OCI-LY7 (cell line): ENCODE measurements at regions not wholly inside any gene's neighbourhood (a gene's known extent, or its start where the extent isn't known, plus 50 kb on each side); places are given as distances from the start of the nearest gene placed in this dataset.

ENCODE experiments used
- BruUV-seq: library from RNA; stranded (reverse); fragments of 400-500 nt; replicated peaks from 2 replicates; lab custom pipeline; 2021; lab: Mats Ljungman, UMichigan
- CTCF ChIA-PET: fragments of 300-600 bp; sonication (Branson Sonifier 250); formaldehyde crosslinking; loops from one replicate; lab custom pipeline; 2022; ENCODE audit warnings: antibody characterized with exemption; ENCODE audit not compliant: unreplicated experiment; lab: Charles Lee
- POLR2A ChIA-PET: fragments of 300-600 bp; sonication (Branson Sonifier 250); formaldehyde crosslinking; loops from one replicate; lab custom pipeline; 2022; ENCODE audit warnings: antibody characterized with exemption; lab: Charles Lee
- DNase-seq: peaks from one replicate; pipeline ENCODE4 v3.0.0-alpha.2; 2015; ENCODE audit warnings: low spot score
- H2AFZ ChIP-seq: fragments of 200-600 bp; sonication (generic), shearing (Covaris generic); 2 replicates; pipeline ENCODE4 v1.6.1; 2014; ENCODE audit warnings: mild to moderate bottlenecking, antibody characterized with exemption, low read length, moderate library complexity
- H3K27ac ChIP-seq: fragments of 200-600 bp; sonication (generic); 2 replicates; pipeline ENCODE4 v1.5.1; 2014; ENCODE audit warnings: mixed run types, low read depth, mild to moderate bottlenecking, moderate library complexity, low read length, inconsistent platforms; ENCODE audit not compliant: poor library complexity, severe bottlenecking
- H3K36me3 ChIP-seq: fragments of 200-600 bp; sonication (generic); 2 replicates; pipeline ENCODE4 v1.6.1; 2014; ENCODE audit warnings: mild to moderate bottlenecking, antibody characterized with exemption, low read length, moderate library complexity, mixed read lengths; ENCODE audit not compliant: insufficient read depth
- H3K4me1 ChIP-seq: fragments of 200-600 bp; sonication (generic); 2 replicates; pipeline ENCODE4 v1.5.1; 2014; ENCODE audit warnings: mild to moderate bottlenecking, low read length; ENCODE audit not compliant: insufficient read depth, poor library complexity, severe bottlenecking
- H3K4me2 ChIP-seq: fragments of 200-600 bp; sonication (generic); 2 replicates; pipeline ENCODE4 v1.6.1; 2014; ENCODE audit warnings: mild to moderate bottlenecking, low read length
- H3K4me3 ChIP-seq: fragments of 200-600 bp; sonication (generic); 2 replicates; pipeline ENCODE4 v1.5.1; 2014; ENCODE audit warnings: mild to moderate bottlenecking, low read depth, low read length; ENCODE audit not compliant: poor library complexity, severe bottlenecking
- H3K79me2 ChIP-seq: fragments of 200-600 bp; sonication (generic); 2 replicates; pipeline ENCODE4 v1.6.1; 2016; ENCODE audit warnings: low read depth, mild to moderate bottlenecking, low read length, moderate library complexity, mixed read lengths; ENCODE audit not compliant: insufficient read depth
- H3K9me2 ChIP-seq: fragments of 200-600 bp; sonication (generic); 2 replicates; pipeline ENCODE4 v1.6.1; 2016; ENCODE audit warnings: mild to moderate bottlenecking, low read length, mixed read lengths; ENCODE audit not compliant: insufficient read depth
- H3K9me3 ChIP-seq: fragments of 200-600 bp; sonication (generic); 2 replicates; pipeline ENCODE4 v1.6.1; 2014; ENCODE audit warnings: mild to moderate bottlenecking, mixed run types, low read length, mixed read lengths
- H4K20me1 ChIP-seq: fragments of 200-600 bp; sonication (generic); 2 replicates; pipeline ENCODE4 v1.6.1; 2014; ENCODE audit warnings: mild to moderate bottlenecking, antibody characterized with exemption, low read length, moderate library complexity, mixed read lengths; ENCODE audit not compliant: insufficient read depth
- CTCF ChIP-seq: fragments of 200-600 bp; sonication (generic); conservative IDR thresholded peaks from 2 replicates; pipeline ENCODE4 v1.5.1; 2014; ENCODE audit warnings: mild to moderate bottlenecking, antibody characterized with exemption, low read length, moderate library complexity, mixed read lengths
- EZH2phosphoT487 ChIP-seq: fragments of 200-600 bp; sonication (generic); IDR thresholded peaks from 2 replicates; pipeline ENCODE4 v1.6.1; 2018; ENCODE audit warnings: low read depth, borderline replicate concordance, mild to moderate bottlenecking, mixed run types, antibody characterized with exemption, low read length, moderate library complexity, mixed read lengths
- intact Hi-C: fragments of 100-400 bp; cut with micrococcal nuclease; formaldehyde crosslinking; loops from one replicate; pipeline ENCODE4 v1.10.0; 2022; ENCODE audit not compliant: unreplicated experiment

- TF ChIP-seq EZH2phosphoT487 (no peak), CTCF (no peak)
- H3K27ac ChIP-seq: no peak overlapping the region
- H4K20me1 ChIP-seq: no peaks in the 10 kb centered on the region
- H3K9me3 ChIP-seq: no peaks in the 10 kb centered on the region
- no peaks in the 10 kb centered on the region for H3K79me2 ChIP-seq
- no peaks in the 10 kb centered on the region for H3K36me3 ChIP-seq
- intact Hi-C loops: no loop called here
- no peaks in the 10 kb centered on the region for H3K9me2 ChIP-seq
- H3K4me3 ChIP-seq: no peak overlapping the region
- no peak overlapping the region for H3K4me2 ChIP-seq
- no peak for DNase-seq
- ChIA-PET POLR2A (no interaction called here), CTCF (no interaction called here)
- H3K4me1 ChIP-seq: no peaks in the 10 kb centered on the region
- no TSS peak for BruUV-seq
- no peak overlapping the region for H2AFZ ChIP-seq
Observed at GRCh38 chr4:171599628-171600027, 213.6 kb upstream of the GALNTL6 start.

GRCh38 chr4:171594293-171594692 is 218.9 kb upstream of the GALNTL6 start:
- TF ChIP-seq EZH2phosphoT487 (no peak), CTCF (no peak)
- Histone ChIP-seq H3K4me1 (no peaks in the 10 kb centered on the region), H3K9me3 (no peaks in the 10 kb centered on the region), H3K79me2 (no peaks in the 10 kb centered on the region), H4K20me1 (no peaks in the 10 kb centered on the region), H3K4me3 (no peak overlapping the region), H3K27ac (no peak overlapping the region), H3K4me2 (no peak overlapping the region), H3K9me2 (no peaks in the 10 kb centered on the region), H2AFZ (no peak overlapping the region), H3K36me3 (no peaks in the 10 kb centered on the region)
- ChIA-PET CTCF (no interaction called here), POLR2A (interaction anchor here (1.0 kb wide), 1 partner anchor 8 kb away, joined by 3 read pairs; no protein-coding TSS in a partner anchor)
- intact Hi-C loops: no loop called here
- BruUV-seq: no TSS peak
- DNase-seq: no peak

GRCh38 chr4:171590716-171591115 is 222.5 kb upstream of the GALNTL6 start:
- CTCF ChIA-PET: no interaction called here
- BruUV-seq: no TSS peak
- Histone ChIP-seq H3K4me2 (no peak overlapping the region), H3K36me3 (no peaks in the 10 kb centered on the region), H3K4me3 (no peak overlapping the region), H3K4me1 (no peaks in the 10 kb centered on the region), H3K27ac (no peak overlapping the region), H3K9me2 (no peaks in the 10 kb centered on the region), H4K20me1 (no peaks in the 10 kb centered on the region), H2AFZ (no peak overlapping the region), H3K79me2 (no peaks in the 10 kb centered on the region), H3K9me3 (no peaks in the 10 kb centered on the region)
- intact Hi-C loops: no loop called here
- no peak for TF ChIP-seq EZH2phosphoT487
- TF ChIP-seq CTCF: no peak
- POLR2A ChIA-PET: interaction anchor here (0.6 to 0.7 kb wide), 2 partner anchors 375 to 632 kb away, joined by 3 to 5 read pairs; no protein-coding TSS in a partner anchor
- DNase-seq: no peak
